ENCODE measurements at regions not wholly inside any gene's neighbourhood (a gene's known extent, or its start where the extent isn't known, plus 50 kb on each side); places are given as distances from the start of the nearest gene placed in this dataset.

- H3K27ac Mint-ChIP-seq: no peak overlapping the region
- peaks cover 20% of the 10 kb centered on the region for H3K9me3 Mint-ChIP-seq
- peaks cover 5% of the 10 kb centered on the region for H3K27me3 Mint-ChIP-seq
- no peaks in the 10 kb centered on the region for H3K36me3 Mint-ChIP-seq
- H3K4me3 Mint-ChIP-seq: no peak overlapping the region
- ATAC-seq: no peak
- H3K4me1 Mint-ChIP-seq: no peaks in the 10 kb centered on the region
Observed at GRCh38 chr13:47076500-47076899, 179.6 kb upstream of the HTR2A start.

GRCh38 chr13:47069133-47069532 lies 172.3 kb upstream of the HTR2A start:
- Mint-ChIP-seq H3K9me3 (peaks cover 5% of the 10 kb centered on the region), H3K27ac (no peak overlapping the region), H3K4me1 (no peaks in the 10 kb centered on the region), H3K27me3 (peaks cover 45% of the 10 kb centered on the region), H3K4me3 (no peak overlapping the region), H3K36me3 (no peaks in the 10 kb centered on the region)
- no peak for ATAC-seq

- Mint-ChIP-seq H3K9me3 (peaks cover 9% of the 10 kb centered on the region), H3K36me3 (no peaks in the 10 kb centered on the region), H3K27ac (no peak overlapping the region), H3K27me3 (peaks cover 46% of the 10 kb centered on the region), H3K4me3 (no peak overlapping the region), H3K4me1 (no peaks in the 10 kb centered on the region)
- no peak for ATAC-seq
Observed at GRCh38 chr13:47067306-47067705, 170.5 kb upstream of the HTR2A start.

- Mint-ChIP-seq H3K27me3 (peaks cover 38% of the 10 kb centered on the region), H3K27ac (no peak overlapping the region), H3K36me3 (no peaks in the 10 kb centered on the region), H3K9me3 (peaks cover 9% of the 10 kb centered on the region), H3K4me3 (no peak overlapping the region), H3K4me1 (no peaks in the 10 kb centered on the region)
- no peak for ATAC-seq
Observed at GRCh38 chr13:47066226-47066625, 169.4 kb upstream of the HTR2A start.

- Mint-ChIP-seq H3K4me1 (no peaks in the 10 kb centered on the region), H3K4me3 (no peak overlapping the region), H3K36me3 (no peaks in the 10 kb centered on the region), H3K27ac (no peak overlapping the region), H3K9me3 (peaks cover 18% of the 10 kb centered on the region), H3K27me3 (peaks cover 32% of the 10 kb centered on the region)
- no peak for ATAC-seq
Observed at GRCh38 chr13:47064381-47064780, 167.5 kb upstream of the HTR2A start.

GRCh38 chr13:47049276-47049989 lies 152.6 kb upstream of the HTR2A start:
- H3K36me3 Mint-ChIP-seq: no peaks in the 10 kb centered on the region
- ATAC-seq: no peak
- H3K4me1 Mint-ChIP-seq: no peaks in the 10 kb centered on the region
- H3K27me3 Mint-ChIP-seq: peaks cover 21% of the 10 kb centered on the region
- H3K4me3 Mint-ChIP-seq: no peak overlapping the region
- H3K9me3 Mint-ChIP-seq: peaks cover 3% of the 10 kb centered on the region
- no peak overlapping the region for H3K27ac Mint-ChIP-seq

GRCh38 chr13:47046706-47047105 lies 149.9 kb upstream of the HTR2A start:
- Mint-ChIP-seq H3K36me3 (no peaks in the 10 kb centered on the region), H3K27me3 (peaks cover 32% of the 10 kb centered on the region), H3K27ac (no peak overlapping the region), H3K4me3 (no peak overlapping the region), H3K4me1 (no peaks in the 10 kb centered on the region), H3K9me3 (peaks cover 3% of the 10 kb centered on the region)
- ATAC-seq: no peak

GRCh38 chr13:47044842-47045241 lies 148.0 kb upstream of the HTR2A start:
- Mint-ChIP-seq H3K4me3 (no peak overlapping the region), H3K27me3 (peaks cover 32% of the 10 kb centered on the region), H3K9me3 (no peaks in the 10 kb centered on the region), H3K27ac (no peak overlapping the region), H3K36me3 (no peaks in the 10 kb centered on the region), H3K4me1 (no peaks in the 10 kb centered on the region)
- no peak for ATAC-seq

GRCh38 chr13:47039106-47039505 lies 142.3 kb upstream of the HTR2A start:
- Mint-ChIP-seq H3K27me3 (peaks cover 22% of the 10 kb centered on the region), H3K36me3 (no peaks in the 10 kb centered on the region), H3K4me3 (no peak overlapping the region), H3K4me1 (peaks cover 11% of the 10 kb centered on the region), H3K27ac (no peak overlapping the region), H3K9me3 (no peaks in the 10 kb centered on the region)
- ATAC-seq: no peak

GRCh38 chr13:47038188-47038587 lies 141.3 kb upstream of the HTR2A start:
- no peak overlapping the region for H3K4me3 Mint-ChIP-seq
- H3K27ac Mint-ChIP-seq: no peak overlapping the region
- no peaks in the 10 kb centered on the region for H3K9me3 Mint-ChIP-seq
- ATAC-seq: no peak
- H3K27me3 Mint-ChIP-seq: peaks cover 12% of the 10 kb centered on the region
- no peaks in the 10 kb centered on the region for H3K36me3 Mint-ChIP-seq
- peaks cover 11% of the 10 kb centered on the region for H3K4me1 Mint-ChIP-seq

- peak overlapping the region; percentile 0 for H3K4me3 Mint-ChIP-seq
- no peaks in the 10 kb centered on the region for H3K9me3 Mint-ChIP-seq
- ATAC-seq: peak; percentile 94
- no peaks in the 10 kb centered on the region for H3K36me3 Mint-ChIP-seq
- peaks cover 12% of the 10 kb centered on the region for H3K27me3 Mint-ChIP-seq
- peak overlapping the region; percentile 44 for H3K27ac Mint-ChIP-seq
- peaks cover 11% of the 10 kb centered on the region for H3K4me1 Mint-ChIP-seq
Observed at GRCh38 chr13:47036294-47037008, 139.6 kb upstream of the HTR2A start.

GRCh38 chr13:47033216-47033615 lies 136.4 kb upstream of the HTR2A start:
- no peak for ATAC-seq
- Mint-ChIP-seq H3K27me3 (peaks cover 12% of the 10 kb centered on the region), H3K4me3 (no peak overlapping the region), H3K27ac (no peak overlapping the region), H3K36me3 (no peaks in the 10 kb centered on the region), H3K9me3 (no peaks in the 10 kb centered on the region), H3K4me1 (peaks cover 11% of the 10 kb centered on the region)

GRCh38 chr13:47027780-47028437 lies 131.1 kb upstream of the HTR2A start:
- H3K4me3 Mint-ChIP-seq: no peak overlapping the region
- H3K27me3 Mint-ChIP-seq: no peaks in the 10 kb centered on the region
- peaks cover 8% of the 10 kb centered on the region for H3K4me1 Mint-ChIP-seq
- no peaks in the 10 kb centered on the region for H3K9me3 Mint-ChIP-seq
- H3K27ac Mint-ChIP-seq: no peak overlapping the region
- H3K36me3 Mint-ChIP-seq: no peaks in the 10 kb centered on the region
- no peak for ATAC-seq

- Mint-ChIP-seq H3K27me3 (no peaks in the 10 kb centered on the region), H3K4me1 (peaks cover 13% of the 10 kb centered on the region), H3K36me3 (no peaks in the 10 kb centered on the region), H3K9me3 (no peaks in the 10 kb centered on the region), H3K4me3 (no peak overlapping the region), H3K27ac (no peak overlapping the region)
- ATAC-seq: no peak
Observed at GRCh38 chr13:47025791-47026447, 129.1 kb upstream of the HTR2A start.

- H3K4me3 Mint-ChIP-seq: no peak overlapping the region
- peaks cover 9% of the 10 kb centered on the region for H3K4me1 Mint-ChIP-seq
- no peak for ATAC-seq
- H3K9me3 Mint-ChIP-seq: peaks cover 3% of the 10 kb centered on the region
- no peaks in the 10 kb centered on the region for H3K27me3 Mint-ChIP-seq
- H3K36me3 Mint-ChIP-seq: no peaks in the 10 kb centered on the region
- H3K27ac Mint-ChIP-seq: no peak overlapping the region
Observed at GRCh38 chr13:47019977-47020376, 123.1 kb upstream of the HTR2A start.

All from stimulated activated memory B cell treated with anti-CD40 and anti-IgM and Interleukin-4, amounts not matched to agents 10 μg/mL and 1 μg/mL and 100 μg/mL, for 72 hours (primary cell).